Breast epithelium (tissue), 4 donors: ENCODE measurements at regions not wholly inside any gene's neighbourhood (a gene's known extent, or its start where the extent isn't known, plus 50 kb on each side); places are given as distances from the start of the nearest gene placed in this dataset.

Experiments used
- DNase-seq, 2 donors: peaks; one replicate each; pipeline ENCODE4 v3.0.0-alpha.2; 2019; ENCODE audit warnings: low spot score in 2 of 2
- H3K27ac ChIP-seq, 2 donors: fragments of 200-600 bp; sonication (generic) in 1 of 2; one replicate each; pipeline ENCODE4 v1.5.1; 2016 to 2019; ENCODE audit warnings: mild to moderate bottlenecking in 1 of 2
- H3K27me3 ChIP-seq, 2 donors: fragments of 200-600 bp; sonication (generic) in 1 of 2; one replicate each; pipeline versions ENCODE4 v1.5.1 to v1.6.0; 2017 to 2019; ENCODE audit warnings: control low read depth in 1 of 2, mild to moderate bottlenecking in 1 of 2
- H3K36me3 ChIP-seq: fragments of 200-600 bp; one replicate; pipeline ENCODE4 v1.5.1; 2019
- H3K4me1 ChIP-seq, 2 donors: fragments of 200-600 bp; sonication (generic); one replicate each; pipeline ENCODE4 v1.5.1; 2016 to 2019; ENCODE audit warnings: control low read depth in 1 of 2
- H3K4me3 ChIP-seq, 3 donors: fragments of 200-600 bp; sonication (generic); 1 replicate in 2 of 3; 2 replicates in 1 of 3; pipeline ENCODE4 v1.5.1; 2016 to 2019; ENCODE audit warnings: mild to moderate bottlenecking in 3 of 3, moderate library complexity in 2 of 3
- H3K9me3 ChIP-seq, 2 donors: fragments of 200-600 bp; sonication (generic) in 1 of 2; one replicate each; pipeline ENCODE4 v1.5.1; 2016 to 2019; ENCODE audit warnings: control low read depth in 1 of 2
- CTCF ChIP-seq, 3 donors: fragments of 450-650 bp; IDR thresholded peaks; one replicate each; pipeline ENCODE4 v1.5.1; 2016 to 2017; ENCODE audit warnings: antibody characterized with exemption in 3 of 3, mild to moderate bottlenecking in 3 of 3, moderate library complexity in 3 of 3
- POLR2A ChIP-seq: fragments of 450-650 bp; IDR thresholded peaks from one replicate; pipeline ENCODE4 v1.6.1; 2016; ENCODE audit warnings: antibody characterized with exemption, mild to moderate bottlenecking, moderate library complexity
- POLR2AphosphoS5 ChIP-seq, 3 donors: sonication (generic); formaldehyde crosslinking; IDR thresholded peaks; one replicate each; pipeline ENCODE4 v1.6.1; 2017; ENCODE audit warnings: antibody characterized with exemption in 3 of 3
- intact Hi-C: fragments of 100-400 bp; cut with DNase I; formaldehyde crosslinking; loops from one replicate; pipeline ENCODE4 v1.15.1; 2023; ENCODE audit warnings: low total_unique reads

GRCh38 chr6:26216359-26216885, 129.2 kb downstream of the HFE start:
- no peak for TF ChIP-seq CTCF (IDR thresholded peaks at IDR 0.05)
- TF ChIP-seq POLR2A: peak; percentile 97
- peak; percentile 97 to 99 (median 99) for TF ChIP-seq POLR2AphosphoS5 (IDR thresholded peaks at IDR 0.05)
- Histone ChIP-seq H3K9me3 (no peaks in the 10 kb centered on the region), H3K27me3 (no peaks in the 10 kb centered on the region), H3K27ac (peak overlapping the region; percentile 93 to 95), H3K4me3 (peak overlapping the region; percentile 47 to 83 (median 62)), H3K36me3 (no peaks in the 10 kb centered on the region), H3K4me1 (no peaks in the 10 kb centered on the region)
- DNase-seq: peak in 1 of 2 donors; percentile 89
- intact Hi-C loops: no loop called here

- TF ChIP-seq CTCF (IDR thresholded peaks at IDR 0.05) (peak; percentile 59 to 71 (median 59)), POLR2AphosphoS5 (IDR thresholded peaks at IDR 0.05) (peak; percentile 83 to 91 (median 90)), POLR2A (no peak)
- H3K9me3 ChIP-seq: no peaks in the 10 kb centered on the region
- peak; percentile 87 to 92 for DNase-seq
- peak overlapping the region; percentile 93 to 95 for H3K27ac ChIP-seq
- H3K4me3 ChIP-seq: peak overlapping the region; percentile 47 to 83 (median 62)
- H3K36me3 ChIP-seq: no peaks in the 10 kb centered on the region
- H3K4me1 ChIP-seq: no peaks in the 10 kb centered on the region
- no peaks in the 10 kb centered on the region for H3K27me3 ChIP-seq
- intact Hi-C loops: no loop called here
Measured at GRCh38 chr6:26216886-26217713, 129.9 kb downstream of the HFE start.

GRCh38 chr6:26217714-26218075, 130.5 kb downstream of the HFE start:
- H3K4me3 ChIP-seq: peak overlapping the region; percentile 47 to 83 (median 62)
- intact Hi-C loops: no loop called here
- H3K36me3 ChIP-seq: no peaks in the 10 kb centered on the region
- no peak for DNase-seq
- TF ChIP-seq POLR2A (no peak), POLR2AphosphoS5 (IDR thresholded peaks at IDR 0.05) (no peak), CTCF (IDR thresholded peaks at IDR 0.05) (no peak)
- no peaks in the 10 kb centered on the region for H3K27me3 ChIP-seq
- no peaks in the 10 kb centered on the region for H3K9me3 ChIP-seq
- H3K27ac ChIP-seq: peak overlapping the region; percentile 93 to 95
- no peaks in the 10 kb centered on the region for H3K4me1 ChIP-seq

GRCh38 chr6:26218824-26219223, 131.6 kb downstream of the HFE start:
- Histone ChIP-seq H3K4me3 (no peak overlapping the region), H3K27ac (no peak overlapping the region), H3K36me3 (no peaks in the 10 kb centered on the region), H3K27me3 (no peaks in the 10 kb centered on the region), H3K4me1 (no peaks in the 10 kb centered on the region), H3K9me3 (no peaks in the 10 kb centered on the region)
- DNase-seq: no peak
- TF ChIP-seq POLR2AphosphoS5 (IDR thresholded peaks at IDR 0.05) (no peak), POLR2A (no peak), CTCF (IDR thresholded peaks at IDR 0.05) (no peak)
- intact Hi-C loops: no loop called here
